HT1080 (cell line): ENCODE measurements at regions not wholly inside any gene's neighbourhood (a gene's known extent, or its start where the extent isn't known, plus 50 kb on each side); places are given as distances from the start of the nearest gene placed in this dataset.
"Not testable (repeated sequence)": the region's sequence is repeated elsewhere in the genome, so short reads cannot be mapped to it uniquely, and the experiment has no call there.

ENCODE experiments used
- DNase-seq: peaks from one replicate; pipeline ENCODE4 v3.0.0-alpha.2; 2015; ENCODE audit warnings: low read depth

- no peak for DNase-seq
These were observed 59.7 kb downstream of the NAA11 start for GRCh38 chr4:79266136-79266535.

GRCh38 chr4:79259242-79259641, 66.6 kb downstream of the NAA11 start:
- DNase-seq: no peak

GRCh38 chr4:79258614-79259176, 67.2 kb downstream of the NAA11 start:
- no peak for DNase-seq

GRCh38 chr4:79257953-79258613, 67.8 kb downstream of the NAA11 start:
- no peak for DNase-seq

GRCh38 chr4:79255793-79256192, 70.1 kb downstream of the NAA11 start:
- DNase-seq: no peak

DNA sequence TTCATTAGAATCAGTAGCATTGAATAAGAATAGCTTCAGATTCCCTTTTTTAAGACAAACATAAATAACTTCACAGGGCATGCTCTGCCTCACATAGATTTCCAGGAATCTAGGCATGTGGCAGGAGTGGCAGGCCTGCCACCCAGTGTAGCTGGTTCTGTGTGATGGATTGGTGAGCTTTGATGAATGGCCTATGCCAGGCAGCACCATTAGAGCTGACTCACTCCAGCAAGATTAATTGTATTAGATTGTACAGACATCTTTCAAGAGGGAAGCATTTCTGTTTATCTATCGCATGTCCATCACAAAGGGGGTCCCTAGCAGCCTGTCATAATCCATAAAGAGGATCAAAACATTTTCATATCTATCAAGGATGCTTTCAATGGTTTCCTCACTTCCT, 71.9 kb downstream of the NAA11 start:
- no peak for DNase-seq

DNA sequence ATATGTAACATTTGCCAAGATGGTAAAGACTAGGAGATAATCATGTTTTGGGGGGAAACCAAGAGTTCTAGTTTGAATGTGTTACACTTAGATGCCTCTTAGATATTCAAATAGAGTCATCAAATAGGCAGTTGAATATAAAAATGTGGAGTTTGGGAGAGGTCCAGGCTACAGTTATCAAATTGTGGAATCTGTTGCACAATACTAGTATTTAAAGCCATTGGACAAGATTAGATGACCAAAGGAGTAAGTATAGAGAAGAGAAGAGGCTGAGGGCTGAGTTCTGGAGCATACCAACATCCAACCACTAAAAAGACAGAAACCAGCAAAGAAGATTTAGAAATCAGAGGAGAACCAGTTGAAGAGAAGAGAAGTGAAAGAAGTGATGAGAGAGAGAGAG, 72.7 kb downstream of the NAA11 start:
- no peak for DNase-seq

- no peak for DNase-seq
These were observed 75.0 kb downstream of the NAA11 start for GRCh38 chr4:79250887-79251286.

- peak; percentile 41 for DNase-seq
These were observed 75.9 kb downstream of the NAA11 start for GRCh38 chr4:79249881-79250503.

- DNase-seq: no peak
These were observed 77.3 kb downstream of the NAA11 start for GRCh38 chr4:79248610-79249009.

DNA sequence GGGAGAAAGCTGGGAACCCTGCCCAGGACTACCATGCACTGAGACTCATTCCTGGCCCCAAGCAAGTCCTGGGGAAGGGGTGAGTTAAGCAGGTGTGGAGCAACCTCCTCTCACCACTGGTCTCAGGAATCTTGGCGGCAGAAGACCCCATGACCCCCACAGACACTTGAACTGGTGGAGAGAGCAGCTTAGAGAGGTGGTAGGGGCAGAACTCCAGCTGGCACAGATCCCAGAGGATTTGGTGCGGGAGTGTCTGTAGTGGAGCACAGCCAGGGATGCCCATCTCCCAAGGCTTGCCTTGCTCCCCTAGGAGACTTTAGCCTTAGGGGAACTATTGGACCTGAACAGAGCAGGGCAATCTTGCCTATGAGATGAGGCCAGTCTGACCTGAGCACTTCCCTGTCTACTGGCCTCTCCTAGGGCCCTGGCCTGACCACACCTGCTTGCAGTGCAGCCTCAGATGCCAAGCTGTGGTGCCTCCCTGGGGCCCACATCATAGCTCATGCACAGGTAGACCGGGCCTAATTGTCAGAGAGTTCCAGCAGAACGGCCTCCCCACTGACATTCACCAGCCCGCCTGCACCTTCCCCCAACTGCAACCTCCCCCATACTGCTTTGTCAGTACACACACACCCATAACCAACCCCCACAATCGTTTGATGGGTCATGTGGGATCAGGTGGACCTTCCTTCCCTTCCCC, 78.0 kb downstream of the NAA11 start:
- no peak for DNase-seq

DNA sequence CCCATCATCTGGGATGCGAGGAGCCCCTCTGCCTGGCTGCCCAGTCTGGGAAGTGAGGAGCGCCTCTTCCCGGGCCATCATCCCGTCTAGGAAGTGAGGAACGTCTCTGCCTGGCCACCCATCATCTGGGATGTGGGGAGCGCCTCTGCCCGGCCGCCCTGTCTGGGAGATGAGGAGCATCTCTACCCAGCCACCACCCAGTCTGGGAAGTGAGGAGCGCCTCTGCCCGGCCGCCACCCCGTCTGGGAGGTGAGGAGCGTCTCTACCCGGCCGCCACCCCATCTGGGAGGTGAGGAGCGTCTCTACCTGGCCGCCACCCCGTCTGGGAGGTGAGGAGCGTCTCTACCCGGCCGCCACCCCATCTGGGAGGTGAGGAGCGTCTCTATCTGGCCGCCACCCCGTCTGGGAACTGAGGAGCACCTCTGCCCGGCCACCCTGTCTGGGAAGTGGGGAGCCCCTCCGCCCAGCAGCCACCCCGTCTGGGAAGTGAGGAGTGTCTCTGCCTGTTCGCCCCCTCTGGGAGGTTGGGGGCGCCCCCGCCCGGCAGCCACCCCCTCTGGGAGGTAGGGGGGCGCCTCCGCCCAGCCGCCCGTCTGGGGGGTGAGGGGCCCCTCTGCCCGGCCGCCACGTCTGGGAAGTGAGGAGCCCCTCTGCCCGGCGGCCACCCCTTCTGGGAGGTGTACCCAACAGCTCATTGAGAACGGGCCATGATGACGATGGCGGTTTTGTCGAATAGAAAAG, 80.5 kb downstream of the NAA11 start:
- not testable (repeated sequence) for DNase-seq

DNA sequence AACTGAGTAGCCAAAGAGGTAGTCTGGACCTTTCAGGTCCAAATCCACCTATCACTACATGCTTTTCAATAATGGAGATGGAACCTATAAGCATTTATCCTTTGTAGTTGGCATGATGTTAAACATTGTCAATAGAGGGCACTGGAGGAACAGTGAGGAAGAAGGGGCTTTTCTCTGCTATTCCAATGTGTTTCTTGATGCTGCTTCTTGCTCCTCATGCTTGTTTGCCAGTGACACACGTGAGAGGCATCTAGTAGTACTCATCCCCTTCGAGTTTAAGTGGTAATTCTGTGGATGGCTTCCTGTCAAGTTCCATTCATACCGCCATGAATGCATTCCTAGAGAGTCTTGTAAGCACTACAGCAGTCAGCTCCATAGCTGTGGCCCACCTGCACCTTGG, 84.0 kb downstream of the NAA11 start:
- peak; percentile 73 for DNase-seq

- DNase-seq: no peak
These were observed 88.0 kb downstream of the NAA11 start for GRCh38 chr4:79237851-79238250.

DNA sequence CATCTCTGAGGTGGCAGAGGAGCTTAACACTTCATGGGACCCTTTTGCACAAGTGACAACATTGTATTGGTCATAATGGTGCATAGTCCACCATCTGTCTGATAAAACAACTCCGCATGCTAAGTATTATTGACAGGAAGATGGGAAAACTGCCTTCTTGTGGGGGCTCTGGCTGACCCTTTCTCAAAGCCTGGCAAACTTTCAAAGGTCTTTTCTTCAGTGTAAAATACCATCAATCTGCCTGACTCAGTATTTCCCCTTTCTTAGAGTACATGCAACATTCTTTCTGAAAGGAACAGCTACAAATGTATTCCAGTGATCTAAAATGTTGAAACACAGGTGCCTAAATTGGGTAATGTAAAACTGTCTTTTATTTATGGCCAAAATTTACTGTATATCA, 89.1 kb downstream of the NAA11 start:
- no peak for DNase-seq

GRCh38 chr4:79235095-79235494, 90.8 kb downstream of the NAA11 start:
- no peak for DNase-seq

GRCh38 chr4:79233820-79234219, 92.0 kb downstream of the NAA11 start:
- DNase-seq: no peak

DNA sequence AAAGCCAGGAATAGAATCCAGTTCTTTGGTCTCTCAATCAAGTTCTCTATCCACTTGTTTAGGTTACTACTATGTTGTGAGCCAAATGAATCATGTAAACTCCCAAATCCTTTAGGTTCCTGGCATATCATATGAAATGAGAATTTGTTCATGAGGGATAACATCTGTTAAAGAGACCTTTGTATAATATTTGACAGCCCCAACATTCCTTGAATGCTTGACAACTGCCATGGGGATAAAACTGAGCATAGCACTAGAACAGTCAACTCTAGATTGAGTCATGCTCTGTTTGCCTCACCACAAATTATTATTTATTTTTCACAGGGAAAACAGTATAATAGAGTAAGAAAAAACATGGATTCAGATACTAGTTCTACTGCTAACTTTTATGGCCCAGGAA, 93.3 kb downstream of the NAA11 start:
- DNase-seq: no peak

DNA sequence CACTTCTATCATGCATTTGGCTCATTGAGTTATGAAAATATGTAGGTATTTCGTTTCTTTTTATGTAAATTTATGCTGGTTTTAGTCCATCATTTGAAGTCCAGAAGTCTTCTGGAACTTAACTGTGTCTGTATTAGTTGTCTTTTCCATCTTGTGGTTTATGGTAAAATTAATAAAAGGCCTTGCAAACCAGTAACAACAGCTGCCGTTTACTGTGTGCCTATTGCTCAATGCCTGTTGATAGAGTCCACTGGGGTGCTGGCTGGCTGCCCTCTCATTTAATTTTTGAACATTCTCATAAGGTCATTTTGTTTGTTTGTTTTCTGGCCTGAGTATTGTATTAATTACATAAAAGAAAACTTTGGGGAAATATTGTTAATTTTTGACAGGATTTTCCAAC, 98.0 kb downstream of the NAA11 start:
- DNase-seq: no peak

GRCh38 chr4:79225360-79225759, 100.5 kb downstream of the NAA11 start:
- DNase-seq: no peak

DNA sequence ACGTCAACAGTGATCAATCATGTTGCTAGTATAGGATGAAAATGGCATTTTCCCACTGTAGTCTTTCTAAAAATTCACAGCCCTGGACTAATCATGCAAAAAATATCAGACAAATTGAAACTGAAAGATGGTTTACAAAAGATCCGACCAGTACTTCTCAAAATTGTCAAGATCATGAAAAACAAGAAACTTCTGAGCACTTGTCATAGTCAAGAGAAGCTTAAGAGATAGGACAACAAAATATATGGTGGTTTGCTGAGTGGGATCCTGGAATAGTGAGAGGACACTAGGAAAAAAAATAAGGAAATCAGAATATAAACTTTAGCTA, 101.1 kb downstream of the NAA11 start:
- no peak for DNase-seq
